ENCODE measurements at regions not wholly inside any gene's neighbourhood (a gene's known extent, or its start where the extent isn't known, plus 50 kb on each side); places are given as distances from the start of the nearest gene placed in this dataset.
"Not testable (repeated sequence)": the region's sequence is repeated elsewhere in the genome, so short reads cannot be mapped to it uniquely, and the experiment has no call there.

GRCh38 chr1:173356191-173356762, 120.9 kb upstream of the PRDX6 start:
- Histone ChIP-seq H3K4me3 (ENCODE audit: low read depth, low read length) (no peak overlapping the region), H3K36me3 (ENCODE audit: control insufficient read depth, insufficient read depth, low read length) (no peaks in the 10 kb centered on the region), H3K27me3 (ENCODE audit: control insufficient read depth, insufficient read depth, low read length) (no peaks in the 10 kb centered on the region)
- DNase-seq (ENCODE audit: low read depth) = no peak
- no peak for TF ChIP-seq CTCF (IDR thresholded peaks at IDR 0.05; ENCODE audit: insufficient read depth, low read length, poor library complexity, severe bottlenecking)

GRCh38 chr1:173360487-173361063, 116.6 kb upstream of the PRDX6 start:
- Histone ChIP-seq H3K36me3 (ENCODE audit: control insufficient read depth, insufficient read depth, low read length) (no peaks in the 10 kb centered on the region), H3K27me3 (ENCODE audit: control insufficient read depth, insufficient read depth, low read length) (no peaks in the 10 kb centered on the region), H3K4me3 (ENCODE audit: low read depth, low read length) (no peak overlapping the region)
- DNase-seq (ENCODE audit: low read depth) = no peak
- no peak for TF ChIP-seq CTCF (IDR thresholded peaks at IDR 0.05; ENCODE audit: insufficient read depth, low read length, poor library complexity, severe bottlenecking)

- no peaks in the 10 kb centered on the region for H3K27me3 ChIP-seq (ENCODE audit: control insufficient read depth, insufficient read depth, low read length)
- TF ChIP-seq CTCF (IDR thresholded peaks at IDR 0.05; ENCODE audit: insufficient read depth, low read length, poor library complexity, severe bottlenecking) = no peak
- H3K36me3 ChIP-seq (ENCODE audit: control insufficient read depth, insufficient read depth, low read length) = no peaks in the 10 kb centered on the region
- no peak for DNase-seq (ENCODE audit: low read depth)
- no peak overlapping the region for H3K4me3 ChIP-seq (ENCODE audit: low read depth, low read length)
These were observed 114.6 kb upstream of the PRDX6 start for GRCh38 chr1:173362543-173362942.

- DNase-seq (ENCODE audit: low read depth) = no peak
- H3K4me3 ChIP-seq (ENCODE audit: low read depth, low read length) = no peak overlapping the region
- peak; percentile 6 for TF ChIP-seq CTCF (IDR thresholded peaks at IDR 0.05; ENCODE audit: insufficient read depth, low read length, poor library complexity, severe bottlenecking)
- no peaks in the 10 kb centered on the region for H3K27me3 ChIP-seq (ENCODE audit: control insufficient read depth, insufficient read depth, low read length)
- no peaks in the 10 kb centered on the region for H3K36me3 ChIP-seq (ENCODE audit: control insufficient read depth, insufficient read depth, low read length)
These were observed 112.3 kb upstream of the PRDX6 start for GRCh38 chr1:173364827-173365226.

GRCh38 chr1:173365341-173365740, 111.8 kb upstream of the PRDX6 start:
- Histone ChIP-seq H3K4me3 (ENCODE audit: low read depth, low read length) (no peak overlapping the region), H3K27me3 (ENCODE audit: control insufficient read depth, insufficient read depth, low read length) (no peaks in the 10 kb centered on the region), H3K36me3 (ENCODE audit: control insufficient read depth, insufficient read depth, low read length) (no peaks in the 10 kb centered on the region)
- no peak for DNase-seq (ENCODE audit: low read depth)
- no peak for TF ChIP-seq CTCF (IDR thresholded peaks at IDR 0.05; ENCODE audit: insufficient read depth, low read length, poor library complexity, severe bottlenecking)

- no peak overlapping the region for H3K4me3 ChIP-seq (ENCODE audit: low read depth, low read length)
- no peaks in the 10 kb centered on the region for H3K36me3 ChIP-seq (ENCODE audit: control insufficient read depth, insufficient read depth, low read length)
- H3K27me3 ChIP-seq (ENCODE audit: control insufficient read depth, insufficient read depth, low read length) = no peaks in the 10 kb centered on the region
- no peak for TF ChIP-seq CTCF (IDR thresholded peaks at IDR 0.05; ENCODE audit: insufficient read depth, low read length, poor library complexity, severe bottlenecking)
- DNase-seq (ENCODE audit: low read depth) = no peak
These were observed 110.0 kb upstream of the PRDX6 start for GRCh38 chr1:173367136-173367535.

GRCh38 chr1:173370586-173370985, 106.5 kb upstream of the PRDX6 start:
- not testable (repeated sequence) for DNase-seq (ENCODE audit: low read depth); H3K36me3 ChIP-seq (ENCODE audit: control insufficient read depth, insufficient read depth, low read length); H3K27me3 ChIP-seq (ENCODE audit: control insufficient read depth, insufficient read depth, low read length); H3K4me3 ChIP-seq (ENCODE audit: low read depth, low read length)

GRCh38 chr1:173376065-173376464, 101.1 kb upstream of the PRDX6 start:
- H3K27me3 ChIP-seq (ENCODE audit: control insufficient read depth, insufficient read depth, low read length); H3K4me3 ChIP-seq (ENCODE audit: low read depth, low read length); H3K36me3 ChIP-seq (ENCODE audit: control insufficient read depth, insufficient read depth, low read length); DNase-seq (ENCODE audit: low read depth): not testable (repeated sequence)

All from kidney epithelial cell (primary cell).